HL-60 (cell line): ENCODE measurements at regions not wholly inside any gene's neighbourhood (a gene's known extent, or its start where the extent isn't known, plus 50 kb on each side); places are given as distances from the start of the nearest gene placed in this dataset.

Experiments
- DNase-seq, 2 experiments: peaks; one replicate each; pipeline ENCODE4 v3.0.0-alpha.2; 2010 to 2020; ENCODE audit warnings: low read depth in 1 of 2, low spot score in 1 of 2
- H3K27ac ChIP-seq: fragments of 250-450 bp; sonication (Bioruptor Pico); replicated peaks from 2 replicates; pipeline ENCODE4 v1.5.1; 2020; ENCODE audit warnings: mild to moderate bottlenecking, moderate library complexity
- H3K27me3 ChIP-seq: fragments of 250-450 bp; sonication (Bioruptor Pico); 2 replicates; pipeline ENCODE4 v1.5.1; 2021; ENCODE audit warnings: mild to moderate bottlenecking, moderate library complexity; ENCODE audit not compliant: insufficient read depth, poor library complexity, severe bottlenecking
- H3K4me3 ChIP-seq: replicated peaks from 2 replicates; pipeline ENCODE4 v1.5.1; 2011; ENCODE audit warnings: mild to moderate bottlenecking, control low read depth, low read length; ENCODE audit not compliant: insufficient read depth
- GABPA ChIP-seq: IDR thresholded peaks from 2 replicates; pipeline ENCODE4 v1.6.1; 2012; ENCODE audit warnings: low read depth
- POLR2AphosphoS5 ChIP-seq: IDR thresholded peaks from 2 replicates; pipeline ENCODE4 v1.6.1; 2012; ENCODE audit warnings: low read depth
- REST ChIP-seq: IDR thresholded peaks from 2 replicates; pipeline ENCODE4 v1.6.1; 2012; ENCODE audit warnings: low read depth; ENCODE audit not compliant: insufficient replicate concordance
- SPI1 ChIP-seq: IDR thresholded peaks from 2 replicates; pipeline ENCODE4 v1.6.1; 2012; ENCODE audit warnings: low read depth, mild to moderate bottlenecking, borderline replicate concordance
- TF ChIP-seq, protein P1 (sequence below): IDR thresholded peaks from one replicate; pipeline ENCODE4 v1.5.1; 2011; ENCODE audit warnings: low read length, control low read depth, inconsistent platforms; ENCODE audit not compliant: insufficient read depth

GRCh38 chr2:212667751-212668316 is 129.2 kb upstream of the ERBB4 start:
- H3K27me3 ChIP-seq = no peaks in the 10 kb centered on the region
- no peak overlapping the region for H3K27ac ChIP-seq
- no peak overlapping the region for H3K4me3 ChIP-seq
- TF ChIP-seq, protein P1, sequence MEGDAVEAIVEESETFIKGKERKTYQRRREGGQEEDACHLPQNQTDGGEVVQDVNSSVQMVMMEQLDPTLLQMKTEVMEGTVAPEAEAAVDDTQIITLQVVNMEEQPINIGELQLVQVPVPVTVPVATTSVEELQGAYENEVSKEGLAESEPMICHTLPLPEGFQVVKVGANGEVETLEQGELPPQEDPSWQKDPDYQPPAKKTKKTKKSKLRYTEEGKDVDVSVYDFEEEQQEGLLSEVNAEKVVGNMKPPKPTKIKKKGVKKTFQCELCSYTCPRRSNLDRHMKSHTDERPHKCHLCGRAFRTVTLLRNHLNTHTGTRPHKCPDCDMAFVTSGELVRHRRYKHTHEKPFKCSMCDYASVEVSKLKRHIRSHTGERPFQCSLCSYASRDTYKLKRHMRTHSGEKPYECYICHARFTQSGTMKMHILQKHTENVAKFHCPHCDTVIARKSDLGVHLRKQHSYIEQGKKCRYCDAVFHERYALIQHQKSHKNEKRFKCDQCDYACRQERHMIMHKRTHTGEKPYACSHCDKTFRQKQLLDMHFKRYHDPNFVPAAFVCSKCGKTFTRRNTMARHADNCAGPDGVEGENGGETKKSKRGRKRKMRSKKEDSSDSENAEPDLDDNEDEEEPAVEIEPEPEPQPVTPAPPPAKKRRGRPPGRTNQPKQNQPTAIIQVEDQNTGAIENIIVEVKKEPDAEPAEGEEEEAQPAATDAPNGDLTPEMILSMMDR = no peak
- TF ChIP-seq SPI1 = peak; percentile 81
- no peak for DNase-seq

- Histone ChIP-seq H3K4me3 (no peak overlapping the region), H3K27ac (no peak overlapping the region), H3K27me3 (no peaks in the 10 kb centered on the region)
- no peak for DNase-seq
- TF ChIP-seq POLR2AphosphoS5 = no peak
- no peak for TF ChIP-seq REST
- TF ChIP-seq SPI1 = no peak
- no peak for TF ChIP-seq GABPA
- TF ChIP-seq, protein P1 = no peak
Measured at GRCh38 chr2:212665948-212666347, 127.3 kb upstream of the ERBB4 start.

DNA sequence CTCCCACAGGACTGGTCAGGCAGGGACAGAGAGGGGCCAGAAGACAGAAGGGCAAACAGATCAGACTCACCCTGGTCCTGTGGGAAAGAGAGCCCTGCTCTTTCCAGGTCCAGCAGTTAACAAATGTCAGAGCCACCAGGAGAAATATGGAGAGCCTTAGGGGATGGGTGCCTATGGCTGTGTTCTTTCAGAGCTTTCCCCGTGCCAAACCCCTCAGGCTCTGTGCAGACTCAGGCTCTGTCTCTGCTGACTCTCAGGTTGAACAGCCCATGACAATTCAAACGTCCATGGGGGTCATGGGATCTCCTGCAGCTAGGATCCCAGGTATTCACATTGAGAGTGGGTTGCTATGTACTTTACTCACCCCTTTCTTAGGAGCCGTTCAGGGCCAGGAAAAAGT is 120.8 kb upstream of the ERBB4 start:
- Histone ChIP-seq H3K27me3 (no peaks in the 10 kb centered on the region), H3K27ac (no peak overlapping the region), H3K4me3 (no peak overlapping the region)
- TF ChIP-seq, protein P1 = no peak
- no peak for TF ChIP-seq SPI1
- TF ChIP-seq GABPA = no peak
- TF ChIP-seq REST = no peak
- no peak for TF ChIP-seq POLR2AphosphoS5
- DNase-seq = no peak

DNA sequence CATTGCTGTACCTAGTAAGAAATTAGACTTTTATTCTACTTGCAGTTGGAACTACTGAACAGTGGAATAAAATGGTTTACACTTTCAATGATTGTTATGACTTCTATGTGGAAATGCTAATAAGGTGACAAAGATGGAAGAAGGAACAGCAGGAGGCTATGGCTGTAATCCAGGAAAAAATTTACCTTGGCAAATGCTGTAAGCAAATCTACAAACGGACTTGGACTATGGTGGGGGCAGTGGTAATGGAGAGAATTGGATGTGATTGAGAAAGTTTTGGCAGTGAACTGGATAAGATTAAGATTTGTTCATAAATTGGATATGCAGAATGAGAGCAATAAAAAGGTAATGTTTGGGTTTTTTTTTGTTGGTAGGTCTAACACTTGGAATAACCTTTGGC is 111.0 kb upstream of the ERBB4 start:
- Histone ChIP-seq H3K27me3 (no peaks in the 10 kb centered on the region), H3K4me3 (no peak overlapping the region), H3K27ac (no peak overlapping the region)
- TF ChIP-seq, protein P1 = no peak
- TF ChIP-seq SPI1 (no peak), POLR2AphosphoS5 (no peak), REST (no peak), GABPA (no peak)
- no peak for DNase-seq
